ENCODE measurements at regions not wholly inside any gene's neighbourhood (a gene's known extent, or its start where the extent isn't known, plus 50 kb on each side); places are given as distances from the start of the nearest gene placed in this dataset.

DNA sequence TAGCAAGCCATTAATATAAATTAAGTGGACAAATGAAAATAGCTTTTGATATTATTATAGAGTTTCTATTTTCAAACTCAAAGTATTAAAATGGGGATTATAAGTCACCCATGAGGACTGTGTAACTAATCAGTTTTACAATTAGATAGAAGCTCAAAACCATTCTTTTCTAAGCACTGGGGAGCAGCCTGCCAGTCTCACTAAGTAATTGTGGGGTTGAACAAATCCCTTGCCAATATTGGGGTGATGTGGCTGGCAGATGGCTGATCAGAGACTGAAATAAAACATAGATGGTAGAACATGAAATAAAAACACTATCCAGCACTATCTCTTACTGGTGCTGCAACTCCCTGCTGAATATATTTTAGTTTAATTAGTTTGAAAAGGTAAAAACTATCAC lies 353.2 kb downstream of the FLRT2 start:
- CTCF ChIA-PET, result no interaction called here
- intact Hi-C loops (cut with micrococcal nuclease; ENCODE audit: unreplicated experiment), result no loop called here
- H3K9me3 ChIP-seq (ENCODE audit: low read depth, low read length, poor library complexity, severe bottlenecking), result no peaks in the 10 kb centered on the region
- DNase-seq (ENCODE audit: low spot score), result no peak
- H3K36me3 ChIP-seq (ENCODE audit: insufficient read depth, low read length, poor library complexity, severe bottlenecking), result no peaks in the 10 kb centered on the region
- BruUV-seq (replicated peaks), result no TSS peak
- no peak overlapping the region for H3K27ac ChIP-seq (ENCODE audit: low read depth, low read length, poor library complexity, severe bottlenecking)
- no peaks in the 10 kb centered on the region for H3K4me1 ChIP-seq (ENCODE audit: insufficient read depth, low read length, poor library complexity, severe bottlenecking)
- POLR2A ChIA-PET (ENCODE audit: low non-redundant PET), result no interaction called here
- no peaks in the 10 kb centered on the region for H3K27me3 ChIP-seq (replicated peaks; ENCODE audit: insufficient read depth, low read depth, low read length, poor library complexity)
- H3K4me3 ChIP-seq (ENCODE audit: low read depth, low read length, poor library complexity, severe bottlenecking), result no peak overlapping the region
- TF ChIP-seq EZH2 (IDR thresholded peaks at IDR 0.05; ENCODE audit: borderline replicate concordance, low read depth, low read length, poor library complexity, severe bottlenecking), result no peak
- TF ChIP-seq, protein P1, sequence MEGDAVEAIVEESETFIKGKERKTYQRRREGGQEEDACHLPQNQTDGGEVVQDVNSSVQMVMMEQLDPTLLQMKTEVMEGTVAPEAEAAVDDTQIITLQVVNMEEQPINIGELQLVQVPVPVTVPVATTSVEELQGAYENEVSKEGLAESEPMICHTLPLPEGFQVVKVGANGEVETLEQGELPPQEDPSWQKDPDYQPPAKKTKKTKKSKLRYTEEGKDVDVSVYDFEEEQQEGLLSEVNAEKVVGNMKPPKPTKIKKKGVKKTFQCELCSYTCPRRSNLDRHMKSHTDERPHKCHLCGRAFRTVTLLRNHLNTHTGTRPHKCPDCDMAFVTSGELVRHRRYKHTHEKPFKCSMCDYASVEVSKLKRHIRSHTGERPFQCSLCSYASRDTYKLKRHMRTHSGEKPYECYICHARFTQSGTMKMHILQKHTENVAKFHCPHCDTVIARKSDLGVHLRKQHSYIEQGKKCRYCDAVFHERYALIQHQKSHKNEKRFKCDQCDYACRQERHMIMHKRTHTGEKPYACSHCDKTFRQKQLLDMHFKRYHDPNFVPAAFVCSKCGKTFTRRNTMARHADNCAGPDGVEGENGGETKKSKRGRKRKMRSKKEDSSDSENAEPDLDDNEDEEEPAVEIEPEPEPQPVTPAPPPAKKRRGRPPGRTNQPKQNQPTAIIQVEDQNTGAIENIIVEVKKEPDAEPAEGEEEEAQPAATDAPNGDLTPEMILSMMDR (conservative IDR thresholded peaks at IDR 0.05; ENCODE audit: low read depth, low read length), result no peak

DNA sequence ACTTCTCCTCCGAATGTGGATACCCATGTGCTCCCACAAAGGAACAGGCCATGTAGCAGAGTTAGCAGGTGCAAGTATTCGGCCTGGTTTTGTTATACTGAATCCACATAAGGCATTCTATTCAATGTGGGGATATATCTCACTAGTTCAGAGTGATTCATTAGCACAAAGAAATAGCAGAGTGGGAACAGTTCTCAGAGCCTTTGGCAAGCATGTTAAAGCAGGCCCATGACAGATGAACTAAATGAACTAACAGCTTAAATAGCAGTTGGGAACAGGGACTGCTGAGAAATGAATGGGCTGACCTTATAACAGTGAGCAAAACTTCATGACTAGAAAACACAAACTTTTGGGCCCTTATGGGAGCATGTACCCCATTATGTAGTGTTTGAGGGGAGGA lies 352.0 kb downstream of the FLRT2 start:
- H3K9me3 ChIP-seq (ENCODE audit: low read depth, low read length, poor library complexity, severe bottlenecking), result no peaks in the 10 kb centered on the region
- no peaks in the 10 kb centered on the region for H3K4me1 ChIP-seq (ENCODE audit: insufficient read depth, low read length, poor library complexity, severe bottlenecking)
- H3K36me3 ChIP-seq (ENCODE audit: insufficient read depth, low read length, poor library complexity, severe bottlenecking), result no peaks in the 10 kb centered on the region
- ChIA-PET CTCF (no interaction called here), POLR2A (ENCODE audit: low non-redundant PET) (no interaction called here)
- no peaks in the 10 kb centered on the region for H3K27me3 ChIP-seq (replicated peaks; ENCODE audit: insufficient read depth, low read depth, low read length, poor library complexity)
- TF ChIP-seq, protein P1 (conservative IDR thresholded peaks at IDR 0.05; ENCODE audit: low read depth, low read length), result no peak
- TF ChIP-seq EZH2 (IDR thresholded peaks at IDR 0.05; ENCODE audit: borderline replicate concordance, low read depth, low read length, poor library complexity, severe bottlenecking), result no peak
- no TSS peak for BruUV-seq (replicated peaks)
- intact Hi-C loops (cut with micrococcal nuclease; ENCODE audit: unreplicated experiment), result no loop called here
- no peak for DNase-seq (ENCODE audit: low spot score)
- no peak overlapping the region for H3K4me3 ChIP-seq (ENCODE audit: low read depth, low read length, poor library complexity, severe bottlenecking)
- H3K27ac ChIP-seq (ENCODE audit: low read depth, low read length, poor library complexity, severe bottlenecking), result no peak overlapping the region

DNA sequence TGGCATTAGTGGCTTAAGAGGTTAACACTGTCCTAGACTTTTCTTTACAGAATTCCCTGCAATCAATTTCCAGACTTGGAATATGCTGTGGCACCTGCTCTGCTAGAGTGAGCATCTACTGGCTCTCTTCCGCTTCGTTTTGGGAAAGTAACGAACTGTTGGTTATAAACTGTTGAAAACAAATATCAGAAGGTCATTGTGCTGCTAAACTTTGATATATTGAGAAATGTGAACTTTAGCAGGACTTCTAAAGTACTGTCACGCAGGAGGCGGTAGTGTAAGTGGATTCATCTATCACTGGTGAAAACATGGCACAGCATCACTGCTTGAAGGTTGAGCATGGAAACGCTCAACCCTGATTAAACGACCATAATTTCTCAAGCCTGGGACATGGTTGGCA lies 348.9 kb downstream of the FLRT2 start:
- Histone ChIP-seq H3K36me3 (ENCODE audit: insufficient read depth, low read length, poor library complexity, severe bottlenecking) (no peaks in the 10 kb centered on the region), H3K4me1 (ENCODE audit: insufficient read depth, low read length, poor library complexity, severe bottlenecking) (no peaks in the 10 kb centered on the region), H3K4me3 (ENCODE audit: low read depth, low read length, poor library complexity, severe bottlenecking) (no peak overlapping the region), H3K9me3 (ENCODE audit: low read depth, low read length, poor library complexity, severe bottlenecking) (no peaks in the 10 kb centered on the region), H3K27me3 (replicated peaks; ENCODE audit: insufficient read depth, low read depth, low read length, poor library complexity) (no peaks in the 10 kb centered on the region), H3K27ac (ENCODE audit: low read depth, low read length, poor library complexity, severe bottlenecking) (no peak overlapping the region)
- ChIA-PET POLR2A (ENCODE audit: low non-redundant PET) (no interaction called here), CTCF (no interaction called here)
- BruUV-seq (replicated peaks), result no TSS peak
- TF ChIP-seq, protein P1 (conservative IDR thresholded peaks at IDR 0.05; ENCODE audit: low read depth, low read length), result no peak
- no peak for TF ChIP-seq EZH2 (IDR thresholded peaks at IDR 0.05; ENCODE audit: borderline replicate concordance, low read depth, low read length, poor library complexity, severe bottlenecking)
- intact Hi-C loops (cut with micrococcal nuclease; ENCODE audit: unreplicated experiment), result no loop called here
- DNase-seq (ENCODE audit: low spot score), result no peak
